Stimulated activated CD8-positive, alpha-beta memory T cell treated with anti-CD3 and anti-CD28 coated beads, Interleukin-4, amount 100 ng/mL, for 4 hours (primary cell): ENCODE measurements at regions not wholly inside any gene's neighbourhood (a gene's known extent, or its start where the extent isn't known, plus 50 kb on each side); places are given as distances from the start of the nearest gene placed in this dataset.
"Not testable (repeated sequence)": the region's sequence is repeated elsewhere in the genome, so short reads cannot be mapped to it uniquely, and the experiment has no call there.

Experiments
- DNase-seq, 2 donors: peaks; one replicate each; pipeline ENCODE4 v3.0.0-alpha.2; 2020; ENCODE audit warnings: low read depth in 2 of 2, low spot score in 1 of 2

- no peak for DNase-seq
Observed at GRCh38 chr5:14948383-14948782, 76.8 kb upstream of the ANKH start.

DNA sequence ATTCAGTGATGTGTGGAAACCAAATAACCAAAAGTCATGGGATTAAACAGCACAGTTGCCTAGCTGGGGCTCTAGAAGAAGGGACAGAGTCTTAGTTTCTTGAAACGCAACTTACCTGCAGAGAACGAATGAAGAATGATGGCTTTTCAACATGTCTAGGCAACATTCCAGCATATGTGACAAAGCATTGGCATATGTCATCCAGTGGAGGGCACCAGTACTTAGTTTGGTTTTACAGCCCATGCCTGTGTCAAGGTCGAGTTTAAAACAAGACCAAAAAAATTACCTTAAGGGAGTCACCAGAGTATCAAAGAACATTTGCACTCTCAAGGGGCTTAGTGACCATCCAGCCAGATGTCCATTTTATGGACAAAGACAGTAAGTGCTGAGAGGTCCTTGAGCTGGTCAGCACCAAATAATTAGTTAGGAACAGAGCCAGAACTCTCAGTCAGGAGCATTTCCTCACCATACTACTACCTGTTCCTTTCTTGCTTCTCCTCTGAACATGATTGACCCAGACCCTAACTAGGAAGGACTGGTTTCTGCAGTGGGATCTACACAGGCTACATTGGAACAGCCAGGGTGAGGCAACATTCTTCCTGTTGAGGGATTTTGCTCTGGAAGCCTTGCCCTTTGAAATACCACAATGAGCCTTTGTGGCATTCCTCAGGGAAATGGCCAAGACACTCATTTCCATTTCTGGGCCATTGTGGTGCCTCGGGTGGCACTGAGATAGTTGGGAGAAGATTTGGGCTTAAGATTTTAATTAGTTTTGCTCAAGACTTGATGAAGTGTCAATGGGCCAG, 75.4 kb upstream of the ANKH start:
- DNase-seq: no peak

DNA sequence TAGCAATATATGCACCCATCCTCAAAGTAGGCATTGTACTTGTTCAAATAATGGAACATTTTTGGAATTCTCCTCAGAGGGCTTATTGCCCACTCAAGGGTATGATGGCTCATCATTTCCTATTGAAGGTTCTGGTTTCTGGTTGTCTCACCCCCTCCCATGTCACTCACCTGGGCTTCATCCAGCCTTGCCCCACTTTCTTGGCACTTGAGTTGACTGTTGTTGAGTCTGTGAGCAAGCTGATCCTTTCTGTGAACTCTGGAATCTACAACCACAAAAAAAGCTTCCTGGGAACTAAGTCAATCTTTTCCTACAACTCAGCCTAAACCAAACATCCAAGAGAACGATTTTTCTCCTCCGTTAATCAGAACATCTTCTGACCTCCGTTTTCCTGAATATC, 73.9 kb upstream of the ANKH start:
- DNase-seq: no peak

DNA sequence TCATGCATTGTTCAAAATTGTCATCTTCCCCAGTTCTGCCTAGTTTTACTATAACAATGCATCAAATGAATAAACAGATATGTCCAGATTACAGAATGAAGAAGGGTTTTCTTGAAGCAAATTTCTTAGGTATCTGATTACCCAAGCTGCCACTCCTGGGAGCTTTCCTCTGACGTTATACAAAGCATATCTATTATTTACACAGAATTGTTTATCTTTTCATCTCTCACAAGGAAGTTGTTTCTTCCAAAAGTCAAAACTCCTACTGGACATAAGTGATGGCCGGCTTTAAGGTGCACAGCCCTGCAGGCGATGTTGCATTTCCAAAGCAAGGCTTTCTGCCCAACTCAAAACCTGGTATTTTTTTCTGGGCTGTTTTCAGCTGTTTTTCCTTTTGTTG, 73.4 kb upstream of the ANKH start:
- no peak for DNase-seq

- no peak for DNase-seq
Observed at GRCh38 chr5:14944350-14944739, 72.8 kb upstream of the ANKH start.

DNA sequence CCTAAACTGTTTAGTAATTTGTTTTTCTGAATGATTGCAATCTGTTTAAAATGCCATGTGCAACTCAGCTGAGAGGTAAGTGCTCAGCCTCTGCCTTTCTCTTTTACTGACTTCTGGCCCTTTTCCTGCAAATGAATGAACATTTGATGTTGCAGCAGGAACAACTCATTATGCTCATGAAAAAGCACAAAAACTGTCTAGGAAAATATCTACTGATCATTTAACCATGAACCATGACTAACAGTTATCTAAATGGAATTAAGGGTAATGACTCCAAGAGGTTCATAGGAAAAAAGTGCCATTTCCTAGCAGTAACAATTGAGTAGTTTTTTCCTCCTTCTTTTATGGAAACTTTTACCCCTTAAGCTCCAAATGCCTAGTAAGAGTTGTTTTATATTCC, 70.6 kb upstream of the ANKH start:
- DNase-seq: no peak

DNA sequence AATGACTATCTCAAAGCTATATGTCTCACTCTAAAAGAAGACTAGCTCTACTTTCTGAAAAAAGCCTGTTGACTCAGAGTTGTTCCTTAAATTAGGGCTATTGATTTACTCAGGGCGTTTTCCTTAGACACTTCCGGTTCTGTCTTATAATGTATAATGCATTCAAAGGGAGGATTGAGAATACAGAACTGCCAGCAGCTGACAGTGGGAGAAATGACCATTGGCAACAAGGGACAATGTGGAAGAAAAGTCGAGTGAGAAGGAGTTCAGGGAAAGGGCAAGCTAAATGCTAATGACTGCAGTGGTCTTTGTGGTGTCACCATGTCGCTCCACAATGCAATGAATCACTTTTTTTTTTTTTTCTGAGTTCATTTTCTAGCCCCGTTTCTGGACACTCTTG, 65.7 kb upstream of the ANKH start:
- DNase-seq: no peak

DNA sequence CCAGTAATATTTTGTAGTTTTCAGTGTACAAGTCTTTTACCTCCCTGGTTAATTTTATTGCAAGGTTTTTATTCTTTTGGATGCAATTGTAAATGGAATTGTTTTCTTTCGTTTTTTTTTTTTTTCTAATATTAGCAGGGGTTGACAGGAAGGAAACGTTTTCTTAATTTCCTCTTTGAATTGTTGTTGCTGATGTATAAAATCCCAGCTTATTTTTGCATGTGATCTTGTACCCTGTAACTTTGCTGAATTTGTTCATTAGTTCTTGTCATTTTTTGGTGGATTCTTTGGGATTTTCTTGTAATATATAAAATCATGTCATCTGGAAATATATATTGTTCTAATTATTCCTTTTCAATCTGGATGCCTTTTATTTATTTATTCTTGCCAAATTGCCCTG, 65.0 kb upstream of the ANKH start:
- DNase-seq: no peak

- DNase-seq: no peak
Observed at GRCh38 chr5:14935341-14935740, 63.8 kb upstream of the ANKH start.

GRCh38 chr5:14932902-14933469, 61.4 kb upstream of the ANKH start:
- no peak for DNase-seq

- no peak for DNase-seq
Observed at GRCh38 chr5:14930486-14930885, 58.9 kb upstream of the ANKH start.

- no peak for DNase-seq
Observed at GRCh38 chr5:14929293-14930065, 57.9 kb upstream of the ANKH start.

DNA sequence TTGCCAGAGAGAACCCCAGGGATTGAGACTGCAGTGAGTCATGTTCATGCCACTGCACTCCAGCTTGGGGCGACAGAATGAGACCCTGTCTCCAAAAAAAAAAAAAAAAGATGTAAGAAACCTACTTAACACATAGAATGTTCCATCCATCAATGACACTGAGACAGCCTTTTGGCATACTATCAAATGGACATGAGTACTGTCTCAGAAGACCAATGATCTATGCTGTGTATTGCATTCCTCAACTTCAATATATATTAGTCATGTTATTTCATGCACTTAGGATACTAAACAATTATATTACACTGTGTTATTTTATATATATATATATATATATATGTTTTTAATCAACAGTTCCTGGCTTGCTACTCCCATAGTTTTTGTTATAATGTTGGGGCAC, 57.1 kb upstream of the ANKH start:
- DNase-seq: no peak

DNA sequence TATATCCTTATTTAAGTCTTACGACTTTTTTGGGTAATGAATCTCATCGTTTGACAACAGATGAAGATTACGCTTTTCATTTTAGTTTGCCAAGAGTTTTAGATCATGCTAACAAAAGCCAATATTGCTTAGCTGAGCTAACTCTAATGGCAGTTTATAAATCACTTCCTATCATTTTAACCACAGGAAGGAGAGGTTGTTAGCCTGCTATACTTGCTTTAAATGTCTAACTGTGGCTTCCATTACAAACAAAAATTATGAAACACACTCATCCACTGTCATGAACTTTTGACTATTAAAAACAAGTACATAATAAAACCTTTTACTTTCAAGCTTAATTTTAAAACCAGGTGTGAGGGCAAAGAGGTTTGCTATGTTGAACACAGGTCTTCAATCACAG, 53.7 kb upstream of the ANKH start:
- no peak for DNase-seq

DNA sequence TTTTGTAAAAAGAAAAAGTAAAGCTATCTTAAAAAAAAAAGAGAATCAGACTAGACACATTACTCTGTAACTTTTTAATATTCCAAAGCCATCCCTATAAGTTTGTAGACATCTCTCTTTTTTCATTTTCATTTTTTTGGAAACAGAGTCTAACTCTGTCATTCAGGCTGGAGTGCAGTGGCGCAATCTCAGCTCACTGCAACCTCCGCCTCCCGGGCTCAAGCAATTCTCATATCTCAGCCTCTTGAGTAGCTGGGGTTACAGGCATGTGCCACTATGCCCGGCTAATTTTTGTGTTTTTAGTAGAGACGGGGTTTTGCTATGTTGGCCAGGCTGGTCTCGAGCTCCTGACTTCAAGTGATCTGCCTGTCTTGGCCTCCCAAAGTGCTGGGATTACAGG, 51.4 kb upstream of the ANKH start:
- not testable (repeated sequence) for DNase-seq

DNA sequence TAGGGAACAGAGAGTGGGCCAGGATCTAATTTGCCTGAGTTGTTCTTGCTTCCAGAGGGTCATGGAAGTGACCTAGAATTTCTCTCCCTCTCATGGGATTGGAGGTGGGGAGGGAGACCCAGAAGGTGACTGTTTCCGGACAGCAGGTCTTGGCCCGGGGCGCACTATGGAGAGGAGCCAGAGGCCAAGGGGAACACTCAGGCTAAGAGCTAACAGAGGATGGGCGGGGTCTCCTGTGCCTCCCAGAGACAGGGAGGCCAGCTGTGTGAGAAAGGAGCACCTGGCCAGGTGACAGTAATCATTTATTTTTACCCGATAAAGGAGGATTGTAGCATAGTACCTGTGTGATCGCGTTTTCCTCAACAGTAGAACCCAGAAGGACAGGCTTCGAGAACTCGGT, 50.9 kb upstream of the ANKH start:
- DNase-seq: no peak
